NCI-H1694 treated with DMSO at 0.1 percent for 48 hours (cell line): ENCODE measurements at regions not wholly inside any gene's neighbourhood (a gene's known extent, or its start where the extent isn't known, plus 50 kb on each side); places are given as distances from the start of the nearest gene placed in this dataset.

Source experiments
- DNase-seq: peaks from one replicate; lab custom pipeline; 2025; lab: John Stamatoyannopoulos, UW

DNA sequence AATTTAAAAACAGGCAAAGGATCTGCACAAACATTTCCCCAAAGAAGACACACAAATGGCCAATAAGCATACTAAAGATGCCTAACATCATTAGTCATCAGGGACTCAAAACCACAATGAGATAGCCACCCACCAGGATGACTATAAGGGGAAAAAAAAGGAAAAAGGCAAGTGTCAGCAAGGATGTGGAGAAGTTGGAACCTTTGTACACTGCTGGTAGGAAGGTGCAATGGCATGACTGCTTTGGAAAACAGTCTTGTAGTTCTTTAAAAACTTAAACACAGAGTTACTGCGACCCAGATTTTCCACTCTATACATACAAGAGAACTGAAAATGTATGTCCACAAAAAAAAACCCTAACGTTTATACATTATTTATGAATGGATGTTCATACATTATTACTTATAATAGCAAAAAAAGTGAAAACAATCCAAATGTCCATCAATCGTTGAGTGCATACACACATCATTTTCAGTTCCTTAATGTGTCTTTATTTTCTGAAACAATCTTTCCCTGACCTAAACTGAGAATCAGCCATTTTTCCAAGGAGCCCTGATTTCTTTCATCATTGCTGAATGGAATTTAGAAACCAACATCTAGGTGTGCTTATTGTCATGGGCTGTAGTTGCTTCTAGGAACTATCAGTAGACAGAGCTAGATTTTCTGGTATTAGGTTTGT, 64.7 kb upstream of the TLK1 start:
- DNase-seq: no peak

DNA sequence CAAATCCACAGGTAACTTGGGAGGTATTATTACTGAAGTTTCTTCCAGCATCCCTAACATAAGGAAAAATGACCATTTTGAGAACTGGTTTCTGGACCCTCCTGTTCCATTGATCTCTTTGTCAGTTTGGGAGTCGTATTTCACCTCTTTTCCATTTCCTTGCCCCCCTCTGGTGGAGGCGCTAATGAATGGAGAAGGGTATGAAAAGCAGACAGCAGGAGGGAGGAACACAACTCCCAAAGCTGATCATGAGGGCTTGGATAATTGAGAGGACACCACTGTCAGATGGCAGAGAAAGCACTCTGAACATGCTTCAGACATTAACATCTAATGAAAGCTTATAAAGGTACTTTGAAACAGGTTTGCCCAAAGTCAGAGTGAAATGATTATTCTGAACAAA, 56.6 kb upstream of the TLK1 start:
- DNase-seq: no peak

DNA sequence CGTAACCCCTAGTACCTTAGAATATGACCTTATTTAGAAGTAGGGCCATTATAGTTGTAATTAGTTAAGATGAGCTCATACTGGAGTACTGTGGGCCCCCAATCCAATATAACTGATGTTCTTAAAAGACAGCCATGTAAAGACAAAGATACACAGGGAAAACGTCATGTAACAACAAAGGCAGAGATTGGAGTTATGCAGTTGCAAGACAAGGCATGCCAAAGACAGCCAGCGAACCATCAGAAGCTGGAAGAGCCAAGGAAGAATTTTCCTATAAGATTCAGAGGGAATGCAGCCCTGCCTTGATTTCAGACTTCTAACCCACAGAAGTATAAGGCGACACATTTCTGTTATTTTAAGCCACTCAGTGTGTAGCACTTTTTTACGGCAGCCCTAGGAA, 55.9 kb upstream of the TLK1 start:
- DNase-seq: no peak

DNA sequence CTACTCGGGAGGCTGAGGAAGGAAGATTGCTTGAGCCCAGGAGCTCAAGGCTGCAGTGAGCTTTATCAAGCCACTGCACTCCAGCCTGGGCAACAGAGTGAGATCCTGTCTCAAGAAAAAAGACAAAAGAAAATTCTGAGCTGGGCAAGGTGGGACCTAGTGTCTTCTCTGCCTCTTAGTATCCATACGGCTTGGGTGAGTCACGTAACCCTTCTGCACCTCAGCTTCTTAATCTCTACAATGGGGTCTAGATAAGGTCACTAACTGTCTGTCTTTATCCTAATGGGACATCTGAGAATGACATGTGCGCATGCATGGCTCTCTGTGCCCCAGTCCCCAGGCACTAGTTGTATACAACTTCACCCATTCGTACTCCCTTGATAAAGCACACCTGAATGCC, 53.4 kb upstream of the TLK1 start:
- no peak for DNase-seq

DNA sequence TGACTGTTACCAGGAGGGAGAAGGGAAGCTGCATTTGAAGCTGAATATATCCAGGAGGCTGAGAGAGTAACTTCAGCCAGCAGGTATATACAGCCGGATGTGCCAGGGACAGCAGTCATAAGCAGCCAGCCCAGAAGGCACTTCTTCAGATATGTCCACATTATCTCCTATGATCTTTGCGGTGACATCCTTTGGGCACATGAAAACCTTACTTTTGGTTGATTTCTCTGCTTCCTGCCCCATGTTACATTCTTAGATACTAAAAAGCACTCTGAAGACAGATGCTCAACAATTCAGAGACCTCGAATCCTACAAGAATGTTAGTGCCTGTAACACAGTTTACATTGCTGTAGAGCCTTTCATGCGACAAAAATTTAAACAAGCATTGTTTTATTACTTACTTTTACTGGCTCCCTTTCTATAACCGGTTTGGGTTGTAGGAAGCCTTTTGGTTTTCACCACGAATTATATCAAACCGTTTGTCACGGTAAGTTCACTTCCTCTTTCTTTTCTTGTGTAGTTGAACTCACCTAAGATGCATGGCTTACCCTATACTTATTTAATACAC, 50.3 kb upstream of the TLK1 start:
- DNase-seq: no peak
